ENCODE measurements at regions not wholly inside any gene's neighbourhood (a gene's known extent, or its start where the extent isn't known, plus 50 kb on each side); places are given as distances from the start of the nearest gene placed in this dataset.

GRCh38 chrX:81866873-81867272, 665.0 kb downstream of the SH3BGRL start:
- no peak for TF ChIP-seq POLR2A (IDR thresholded peaks at IDR 0.05; ENCODE audit: low read depth, low read length)
- no peak for TF ChIP-seq CTCF (conservative IDR thresholded peaks at IDR 0.05; ENCODE audit: low read depth, low read length)
- no peak for TF ChIP-seq MAFK (IDR thresholded peaks at IDR 0.05; ENCODE audit: low read depth, low read length)
- no peak for TF ChIP-seq CHD1 (IDR thresholded peaks at IDR 0.05; ENCODE audit: low read depth, low read length)
- no peak for TF ChIP-seq SMC3 (IDR thresholded peaks at IDR 0.05; ENCODE audit: low read depth, low read length)
- no peak for TF ChIP-seq RFX5 (IDR thresholded peaks at IDR 0.05; ENCODE audit: low read depth, low read length)
- TF ChIP-seq RAD21 (IDR thresholded peaks at IDR 0.05; ENCODE audit: low read length), result no peak
- no peak for TF ChIP-seq RCOR1 (IDR thresholded peaks at IDR 0.05; ENCODE audit: insufficient replicate concordance, low read length)
- no peak for TF ChIP-seq FOS (IDR thresholded peaks at IDR 0.05; ENCODE audit: low read depth, low read length)
- TF ChIP-seq MXI1 (IDR thresholded peaks at IDR 0.05; ENCODE audit: borderline replicate concordance, low read depth, low read length), result no peak
- TF ChIP-seq ELK1 (IDR thresholded peaks at IDR 0.05; ENCODE audit: borderline replicate concordance, low read depth, low read length), result no peak
- TF ChIP-seq NFE2L2 (IDR thresholded peaks at IDR 0.05; ENCODE audit: low read depth, low read length), result no peak
- TF ChIP-seq MAZ (IDR thresholded peaks at IDR 0.05; ENCODE audit: borderline replicate concordance, low read depth, low read length), result no peak
